GM18520 (cell line): ENCODE measurements at regions not wholly inside any gene's neighbourhood (a gene's known extent, or its start where the extent isn't known, plus 50 kb on each side); places are given as distances from the start of the nearest gene placed in this dataset.
"Not testable (repeated sequence)": the region's sequence is repeated elsewhere in the genome, so short reads cannot be mapped to it uniquely, and the experiment has no call there.

ENCODE experiments used
- ATAC-seq: cut with Tn5 transposase; IDR thresholded peaks from one replicate; pipeline ENCODE4 v1.9.1; 2021; ENCODE audit not compliant: unreplicated experiment

DNA sequence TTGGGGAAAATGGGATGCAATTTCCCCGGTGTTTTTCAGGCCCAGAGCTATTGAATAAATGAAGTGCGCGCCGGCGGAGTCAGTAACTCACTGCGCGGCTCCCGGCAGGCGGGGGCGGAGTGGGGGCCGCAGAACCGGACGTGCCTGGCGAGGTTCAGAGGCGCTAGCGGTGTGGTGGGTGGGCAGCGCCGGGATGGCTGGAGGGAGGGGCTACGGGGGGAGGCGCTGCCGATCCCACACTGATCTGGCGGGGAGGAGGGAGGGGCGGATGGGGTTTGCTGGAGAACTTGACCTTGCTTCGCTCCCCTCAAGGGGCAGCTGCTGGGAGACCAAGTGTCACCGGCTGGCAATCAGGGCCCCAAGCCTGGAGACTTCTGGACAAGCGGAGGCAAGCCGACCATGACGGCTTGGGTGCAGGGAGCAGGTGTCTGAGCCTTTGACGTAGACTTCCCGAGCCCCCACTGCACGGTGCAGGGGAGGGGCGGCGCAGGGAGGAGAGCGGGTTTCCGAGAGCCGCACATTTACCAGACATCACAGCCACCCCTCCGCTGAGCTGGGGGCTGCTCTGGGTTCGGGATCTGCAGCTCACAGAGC is 174.1 kb upstream of the RTL1 start:
- no peak for ATAC-seq

DNA sequence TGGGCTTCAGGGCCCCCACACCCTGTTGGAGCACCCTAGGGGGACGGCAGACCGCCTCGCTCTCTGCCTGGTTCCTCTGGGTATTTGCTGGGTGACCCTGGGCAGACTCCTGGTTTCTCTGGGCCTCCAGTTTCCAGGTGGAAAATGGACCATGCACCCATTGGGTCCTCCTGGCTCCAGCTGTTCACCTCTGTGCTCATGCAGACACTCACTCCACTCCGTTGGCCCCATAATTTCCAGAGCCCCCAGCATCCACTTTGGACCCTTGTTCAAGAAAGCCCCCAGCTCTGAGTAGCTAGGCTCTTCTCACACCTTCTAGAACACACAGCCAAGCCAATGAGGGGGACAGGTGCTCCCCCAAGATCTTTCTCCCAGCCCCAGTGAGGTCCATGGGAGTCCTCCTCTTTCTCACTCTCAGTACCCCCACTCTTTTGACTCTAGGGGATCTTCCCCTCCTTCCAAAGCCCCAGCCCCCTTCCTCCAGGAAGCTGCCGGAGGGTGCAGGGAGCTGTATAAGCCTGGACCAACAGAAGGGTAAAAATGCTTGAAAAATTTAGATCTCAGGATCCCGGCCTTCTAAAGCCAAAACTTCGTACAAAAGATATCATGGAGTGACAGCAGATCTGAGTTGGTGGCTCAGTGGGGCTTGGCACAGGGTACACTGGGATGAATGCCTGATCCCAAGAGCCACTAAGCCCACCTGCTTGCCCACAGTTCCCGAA is 174.8 kb upstream of the RTL1 start:
- no peak for ATAC-seq

DNA sequence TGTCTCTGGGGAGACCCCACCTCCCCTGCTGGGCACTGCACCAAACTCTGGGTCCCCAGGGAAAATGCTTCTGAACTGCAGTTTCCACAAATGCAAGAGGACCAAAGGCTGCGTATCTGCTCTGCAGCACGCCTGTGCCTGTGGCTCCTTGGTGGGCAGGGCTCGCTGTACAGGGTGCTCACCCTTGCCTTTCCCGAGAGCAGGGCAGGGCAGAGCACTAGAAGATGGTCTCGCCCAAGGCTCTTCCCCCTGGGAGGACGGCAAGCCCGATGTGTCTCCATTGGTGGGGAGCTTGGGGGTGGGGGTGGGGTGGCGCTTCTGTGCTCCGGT is 175.3 kb upstream of the RTL1 start:
- no peak for ATAC-seq

DNA sequence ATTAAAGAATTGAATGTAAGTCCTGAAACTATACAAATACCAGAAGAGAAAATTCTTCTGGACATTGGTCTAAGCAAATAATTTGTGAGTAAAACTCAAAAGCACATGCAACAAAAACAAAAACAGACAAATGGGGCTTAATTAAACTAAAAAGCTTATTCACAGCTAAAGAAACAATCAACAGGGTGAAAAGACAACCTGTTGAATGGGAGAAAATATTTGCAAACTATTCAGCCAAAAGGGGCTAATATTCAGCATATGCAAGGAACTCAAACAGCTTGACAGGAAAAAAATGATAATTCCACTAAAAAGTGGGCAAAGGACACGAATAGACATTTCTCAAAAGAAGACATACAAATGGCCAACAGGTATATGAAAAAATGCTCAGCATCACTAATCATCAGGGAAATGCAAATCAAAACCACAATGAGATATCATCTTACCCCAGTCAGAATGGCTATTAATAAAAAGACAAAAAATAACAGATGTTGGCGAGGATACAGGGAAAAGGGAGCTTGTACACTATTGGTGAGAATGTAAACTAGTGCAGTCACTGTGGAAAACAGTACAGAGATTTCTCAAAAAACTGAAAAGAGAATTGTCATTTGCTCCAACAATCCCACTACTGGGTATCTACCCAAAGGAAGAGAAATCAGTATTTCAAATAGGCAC is 177.5 kb upstream of the RTL1 start:
- no peak for ATAC-seq

DNA sequence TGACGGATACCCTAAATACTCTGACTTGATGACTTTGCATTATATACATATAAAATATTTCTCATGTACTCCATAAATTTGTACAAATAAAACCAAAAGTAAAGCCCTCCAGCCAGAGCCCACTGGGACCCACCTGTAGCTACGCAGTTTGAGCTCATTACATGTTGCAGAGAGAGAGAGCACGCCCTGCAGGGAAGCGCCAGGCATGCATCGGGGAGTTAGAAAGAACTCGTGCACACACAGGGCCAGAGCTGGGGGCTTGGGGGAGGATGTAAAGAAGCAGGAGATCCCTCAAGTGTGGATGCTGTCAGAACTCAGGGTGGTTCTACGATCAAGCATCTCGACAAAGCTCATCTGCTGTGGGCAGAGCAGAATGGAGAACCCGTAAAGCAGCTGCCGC is 178.5 kb upstream of the RTL1 start:
- ATAC-seq, result no peak

DNA sequence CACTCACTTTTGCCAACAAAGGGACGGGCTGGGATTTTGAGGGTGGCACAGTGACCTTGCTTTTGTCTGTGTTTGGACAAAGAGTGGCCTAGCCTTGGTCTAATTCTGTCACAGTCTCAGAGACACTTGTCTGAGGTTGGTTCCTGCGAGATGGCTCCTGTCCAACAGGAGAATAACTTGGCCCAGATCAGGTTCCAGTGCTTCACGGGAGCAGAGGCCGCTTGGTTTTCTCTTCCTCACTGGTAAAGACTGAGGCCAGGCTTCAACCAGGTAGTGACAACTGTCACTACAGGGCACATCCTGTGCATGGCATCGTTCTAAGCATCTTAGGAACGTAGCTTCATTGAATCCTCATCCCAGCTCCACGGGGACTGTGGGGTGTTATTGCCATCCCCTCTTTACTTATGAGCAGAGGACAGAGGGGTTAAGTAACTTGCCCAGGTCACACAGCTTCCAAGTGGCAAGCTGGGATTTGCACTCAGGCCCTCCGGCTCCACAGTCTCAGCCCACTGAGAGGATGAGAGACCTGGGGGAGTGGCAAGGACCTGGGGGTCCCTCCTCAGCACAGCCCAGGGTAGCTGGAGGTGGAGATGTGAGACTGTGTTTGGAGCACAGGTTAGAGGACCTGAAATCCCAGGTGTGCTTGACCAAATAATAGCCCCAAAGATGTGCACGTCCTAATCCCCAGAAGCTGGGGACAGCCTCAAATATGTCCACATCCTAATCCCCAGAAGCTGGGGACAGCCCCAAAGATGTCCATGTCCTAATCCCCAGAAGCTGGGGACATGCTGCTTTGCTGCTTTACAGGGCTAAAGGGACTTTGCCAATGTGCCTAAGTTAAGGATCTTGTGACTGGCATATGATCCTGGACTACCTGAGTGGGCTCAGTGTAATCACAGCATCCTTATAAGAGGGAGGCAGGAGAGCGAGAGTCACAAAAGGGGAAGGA is 179.2 kb upstream of the RTL1 start:
- no peak for ATAC-seq

DNA sequence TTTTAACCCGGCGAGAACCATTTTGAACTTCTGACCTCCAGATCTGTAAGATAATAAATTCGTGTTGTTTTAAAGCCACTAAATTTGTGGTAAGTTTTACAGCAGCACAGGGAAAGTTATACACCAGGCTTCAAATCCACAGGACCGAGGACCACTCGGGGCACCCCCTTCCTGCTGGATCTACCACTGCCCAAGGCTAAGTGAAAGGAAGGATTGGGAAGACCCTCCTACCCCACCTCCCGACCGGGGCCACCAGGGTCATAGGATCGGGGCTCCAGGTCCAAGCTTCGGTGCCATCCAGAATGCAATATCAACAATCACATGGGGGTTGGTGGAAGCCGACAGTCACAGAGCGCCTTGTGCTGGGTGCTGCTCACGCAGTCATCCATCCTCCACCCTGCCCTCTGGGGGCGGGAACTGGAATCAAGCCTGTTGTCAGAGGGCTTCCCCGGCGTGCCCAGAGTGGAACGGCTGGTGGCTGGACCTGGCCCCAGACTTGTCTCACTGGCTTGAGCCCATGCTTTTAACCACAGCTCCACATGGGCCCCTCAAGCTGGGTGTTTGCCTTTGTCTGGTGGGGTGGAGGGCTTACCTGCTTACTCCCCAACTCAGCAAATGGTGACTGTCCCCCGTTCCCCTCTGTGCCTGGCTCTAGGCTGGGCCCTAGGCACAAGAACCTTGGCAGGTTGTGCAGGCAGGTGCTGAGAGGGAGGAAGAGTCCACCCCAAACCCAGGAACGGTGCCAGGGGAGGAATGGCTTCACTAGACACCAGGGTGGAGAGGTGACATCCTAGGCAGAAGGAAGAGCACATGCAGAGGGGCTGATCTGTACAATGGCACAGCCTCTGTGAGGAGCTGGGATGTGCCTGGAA is 180.3 kb upstream of the RTL1 start:
- ATAC-seq, result no peak

DNA sequence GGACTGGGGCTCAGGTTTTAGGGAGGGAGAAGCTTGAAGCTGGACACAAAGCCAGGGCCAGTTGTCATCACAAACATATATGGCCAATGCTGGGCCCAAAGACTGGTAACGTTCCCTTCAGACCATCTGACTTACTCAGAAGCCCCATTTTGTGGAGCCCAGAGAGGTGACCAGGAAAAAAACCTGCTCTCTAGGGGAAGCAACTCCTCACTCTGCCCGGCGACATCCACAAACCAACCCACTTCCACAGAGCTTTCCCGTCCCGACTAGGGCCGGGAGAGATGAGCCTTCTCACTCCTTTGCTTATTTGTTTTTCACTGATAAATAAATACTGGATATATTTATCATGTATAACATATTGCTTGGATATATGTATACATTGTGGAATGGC is 180.9 kb upstream of the RTL1 start:
- no peak for ATAC-seq

DNA sequence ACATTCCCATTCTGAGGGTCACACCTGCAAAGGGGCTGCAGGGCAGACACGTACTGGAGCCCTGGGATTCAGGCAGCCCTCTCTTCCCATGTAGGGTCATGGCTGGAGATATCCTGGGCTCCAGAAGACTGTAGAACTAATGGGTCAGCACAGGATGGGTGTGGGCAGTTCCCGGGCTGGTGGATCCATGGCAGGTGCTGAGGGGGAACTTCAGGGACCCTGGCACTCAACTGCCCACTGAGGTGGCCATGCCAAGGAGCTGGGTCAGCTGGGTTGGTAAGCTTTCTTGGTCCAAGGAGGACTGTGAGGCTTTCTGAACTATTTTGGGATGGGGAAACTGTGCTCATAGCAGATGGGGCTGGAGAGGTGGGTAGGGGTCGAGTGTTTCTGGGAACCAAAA is 183.4 kb upstream of the RTL1 start:
- no peak for ATAC-seq

DNA sequence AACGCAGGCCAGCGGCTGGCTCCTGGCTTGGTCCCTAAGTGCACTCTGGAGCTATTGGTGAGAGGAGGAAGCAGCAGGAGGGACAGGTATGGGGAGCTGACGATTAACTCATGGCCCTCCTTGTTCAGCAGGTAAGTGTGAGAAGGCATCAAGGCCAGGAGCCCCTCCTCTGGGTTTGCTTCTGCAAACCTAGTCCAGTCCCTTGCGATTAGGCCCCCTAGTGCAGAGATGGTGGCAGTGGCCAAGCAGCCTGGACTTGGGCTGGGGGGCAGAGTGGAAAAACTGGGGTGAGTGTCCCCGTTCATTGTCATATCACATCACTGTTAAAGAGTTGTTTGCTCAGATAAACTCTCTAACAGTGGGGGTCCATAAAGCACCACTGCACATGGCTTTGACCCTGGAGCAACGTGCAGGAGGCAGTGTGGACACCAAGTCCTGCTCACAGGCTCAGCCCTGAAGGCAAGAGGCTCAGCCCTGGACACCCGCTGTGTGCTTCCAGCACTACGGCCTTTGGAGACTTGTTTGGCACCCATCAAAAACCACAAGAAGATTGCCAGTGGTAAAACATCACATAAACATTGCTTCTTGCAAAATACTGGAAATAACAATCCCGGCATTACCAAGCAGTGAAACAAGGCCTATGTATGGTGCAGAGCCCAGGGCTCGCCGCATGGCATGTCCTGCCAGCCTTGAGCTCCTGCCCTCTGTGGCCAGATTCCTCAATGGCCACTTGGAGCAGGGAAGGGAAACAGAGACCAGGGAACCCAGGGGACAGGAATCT is 184.3 kb upstream of the RTL1 start:
- ATAC-seq, result no peak

DNA sequence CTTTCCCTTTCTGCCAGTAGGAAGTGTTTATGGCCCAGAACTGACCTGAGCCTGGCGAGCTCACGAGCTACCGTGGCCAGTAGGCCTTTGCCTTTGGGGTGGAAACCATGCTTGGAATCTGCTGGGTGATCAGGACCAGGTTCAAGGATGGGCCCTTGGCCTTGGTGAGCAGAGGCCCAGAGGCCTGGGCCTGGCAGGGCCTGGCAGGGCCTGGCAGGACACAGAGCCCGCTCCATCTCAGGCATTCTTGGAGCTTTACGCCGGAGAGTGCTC is 184.8 kb upstream of the RTL1 start:
- no peak for ATAC-seq

DNA sequence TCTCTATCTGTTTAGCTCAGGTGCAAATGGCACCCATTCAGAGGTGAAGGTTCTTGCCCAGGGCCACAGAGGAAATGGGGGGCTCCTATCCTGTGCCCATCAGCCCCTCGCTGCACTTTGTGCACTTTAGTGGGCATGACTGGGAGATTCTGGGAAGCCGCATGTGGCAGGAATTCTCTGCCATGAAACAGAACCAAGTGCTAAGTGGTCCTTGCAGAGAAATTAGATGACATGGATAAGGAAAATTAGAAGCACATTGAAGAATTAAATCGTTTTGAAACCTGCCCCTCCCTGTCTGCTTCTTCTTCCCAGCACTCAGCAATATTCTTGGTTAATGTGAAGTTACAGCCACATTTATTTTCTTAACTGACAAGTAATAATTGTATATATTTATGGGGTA is 185.2 kb upstream of the RTL1 start:
- no peak for ATAC-seq

DNA sequence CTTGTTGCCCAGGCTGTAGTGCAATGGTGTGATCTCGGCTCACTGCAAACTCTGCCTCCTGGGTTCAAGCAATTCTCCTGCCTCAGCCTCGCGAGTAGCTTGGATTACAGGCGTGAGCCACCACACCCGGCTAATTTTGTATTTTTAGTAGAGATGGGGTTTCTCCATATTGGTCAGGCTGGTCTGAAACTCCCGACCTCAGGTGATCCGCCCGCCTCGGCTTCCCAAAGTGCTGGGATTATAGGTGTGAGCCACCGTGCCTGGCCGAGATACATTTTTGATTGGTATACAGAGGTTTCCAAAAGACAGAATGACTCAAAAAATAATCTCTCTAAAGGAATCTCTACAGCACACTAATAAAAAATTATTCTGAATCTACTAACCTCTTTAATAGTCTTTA is 187.0 kb upstream of the RTL1 start:
- ATAC-seq, result not testable (repeated sequence)

DNA sequence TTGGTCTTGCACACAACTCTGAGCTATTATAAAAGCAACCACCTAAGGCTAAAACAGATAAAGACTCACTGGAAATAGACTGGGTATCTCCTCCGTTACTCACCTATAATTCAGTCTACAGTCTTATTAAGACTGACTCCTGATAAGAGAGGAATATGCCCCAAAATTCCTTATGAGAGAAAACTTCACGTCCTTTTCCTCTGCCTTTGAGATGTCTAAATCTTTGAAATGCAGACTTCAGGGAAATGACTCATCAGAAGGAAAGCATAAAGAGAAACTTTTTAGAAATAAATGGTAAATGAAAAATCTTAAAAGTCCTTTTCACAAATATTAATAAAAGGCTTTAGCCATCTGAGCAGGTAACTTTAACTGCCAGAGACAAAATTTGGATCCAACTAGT is 187.5 kb upstream of the RTL1 start:
- no peak for ATAC-seq

DNA sequence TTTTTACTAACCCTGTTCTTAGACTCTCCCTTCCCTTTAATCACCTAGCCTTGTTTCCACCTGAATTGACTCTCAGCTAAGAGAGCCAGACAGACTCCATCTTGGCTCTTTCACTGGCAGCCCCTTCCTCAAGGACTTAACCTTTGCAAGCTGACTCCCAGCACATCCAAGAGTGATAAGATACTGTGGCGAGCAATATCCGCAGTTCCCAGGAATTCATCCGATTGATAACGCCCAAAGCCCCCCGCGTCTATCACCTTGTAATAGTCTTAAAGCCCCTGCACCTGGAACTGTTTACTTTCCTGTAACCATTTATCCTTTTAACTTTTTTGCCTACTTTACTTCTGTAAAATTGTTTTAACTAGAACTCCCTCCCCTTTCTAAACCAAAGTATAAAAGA is 191.4 kb upstream of the RTL1 start:
- ATAC-seq, result not testable (repeated sequence)

DNA sequence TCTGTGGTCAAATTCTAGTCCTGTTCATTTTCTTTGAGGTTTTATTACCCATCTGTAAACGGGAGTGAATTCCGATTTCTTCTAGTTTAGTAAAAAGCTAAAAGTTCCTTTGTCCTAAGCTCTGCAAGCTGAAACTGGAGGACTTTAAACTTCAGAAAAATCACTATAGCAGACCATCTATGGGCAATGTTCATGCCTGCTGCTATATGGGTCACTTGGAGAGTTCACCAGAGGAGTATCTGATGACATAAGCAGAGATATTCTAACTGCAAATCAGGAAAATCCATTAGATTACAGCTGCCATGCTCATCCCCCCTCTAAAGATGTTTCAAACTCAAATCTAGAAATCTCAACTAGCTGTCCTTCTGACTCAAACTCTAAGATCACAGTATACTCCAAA is 193.0 kb upstream of the RTL1 start:
- no peak for ATAC-seq

DNA sequence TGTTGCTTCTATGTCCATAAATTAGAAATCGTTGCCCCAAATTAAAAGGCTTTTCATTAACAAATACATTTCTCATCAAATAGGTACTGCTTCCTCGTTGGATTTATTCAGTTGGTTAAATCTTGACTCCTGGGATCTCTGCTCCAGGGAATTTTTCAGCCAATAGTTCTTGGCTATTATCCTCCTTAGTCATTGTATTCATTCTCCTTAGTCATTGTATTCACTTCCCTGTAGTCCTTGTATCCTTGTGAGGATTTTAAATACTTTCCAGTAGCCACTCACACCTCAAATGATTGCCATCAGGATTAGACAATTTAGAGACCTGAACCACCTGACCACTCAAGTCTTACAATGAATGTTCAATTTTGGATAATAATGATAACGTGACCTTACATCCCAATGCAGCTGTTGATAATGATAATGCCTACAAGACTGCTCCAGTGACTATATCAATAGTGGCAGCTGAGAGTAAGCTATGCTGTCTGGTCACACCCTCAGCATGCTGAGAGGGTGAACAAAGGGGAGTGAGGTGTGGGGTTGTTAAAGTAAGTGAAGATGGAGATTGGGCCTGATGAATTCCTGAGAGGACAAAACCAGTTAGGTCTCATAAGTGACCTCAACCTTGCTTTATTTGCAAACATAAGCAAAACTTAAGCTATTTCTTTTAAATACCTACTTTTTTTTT is 193.7 kb upstream of the RTL1 start:
- no peak for ATAC-seq

DNA sequence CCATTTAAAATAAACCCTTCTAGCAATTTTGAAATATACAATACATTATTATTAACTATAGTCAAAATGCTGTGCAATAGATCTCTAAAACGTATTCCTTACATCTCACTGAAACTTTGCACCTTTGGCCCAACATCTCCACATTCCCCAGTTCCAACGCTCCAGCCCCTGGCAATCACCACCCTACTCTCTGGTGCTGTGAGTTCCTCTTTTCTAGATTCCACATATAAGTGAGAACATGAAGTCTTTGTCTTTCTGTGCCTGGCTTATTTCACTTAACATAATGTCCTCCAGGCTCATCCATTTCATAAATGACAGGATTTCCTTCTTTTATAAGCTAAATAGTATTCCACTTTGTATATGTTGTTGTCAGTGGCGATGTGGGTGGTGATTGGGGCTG is 194.7 kb upstream of the RTL1 start:
- no peak for ATAC-seq

DNA sequence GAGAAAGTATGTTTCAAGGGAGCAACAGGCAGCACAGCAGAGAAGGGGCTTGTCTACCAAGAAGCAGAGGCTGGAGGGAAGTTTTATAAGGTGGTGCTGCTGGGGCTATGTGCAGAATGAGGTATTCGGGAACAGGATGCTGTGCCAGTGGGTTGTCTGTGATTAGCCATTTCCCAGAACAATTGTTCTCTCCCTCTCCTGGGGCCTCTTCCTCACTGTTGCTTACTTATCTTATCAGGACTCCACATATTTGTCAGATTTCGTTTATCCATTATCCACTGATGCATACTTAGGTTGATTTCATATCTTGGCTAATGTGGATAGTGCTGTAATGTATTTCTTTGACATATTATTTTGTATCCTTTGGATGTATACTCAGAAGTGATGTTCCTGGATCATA is 195.1 kb upstream of the RTL1 start:
- no peak for ATAC-seq
